ENCODE measurements at regions not wholly inside any gene's neighbourhood (a gene's known extent, or its start where the extent isn't known, plus 50 kb on each side); places are given as distances from the start of the nearest gene placed in this dataset.

DNA sequence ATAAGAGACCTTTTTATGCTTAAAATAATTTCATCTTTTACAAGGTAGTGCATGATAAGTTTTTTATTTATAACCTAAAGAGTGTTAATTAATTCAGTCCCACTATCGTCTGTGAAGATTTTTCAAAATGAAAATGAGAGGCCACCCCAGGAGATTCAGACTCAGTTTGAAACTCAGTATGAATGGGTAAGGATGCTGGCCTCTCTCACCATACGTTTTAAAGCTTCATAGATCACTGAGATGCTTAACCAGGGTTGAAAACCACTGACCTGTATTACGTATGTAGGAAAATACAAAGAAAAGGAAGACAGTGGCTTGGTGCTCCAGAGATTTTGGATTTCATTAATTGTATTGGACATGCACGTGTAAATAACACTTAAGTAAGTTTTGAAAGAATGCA is 278.7 kb downstream of the FSIP2 start:
- ATAC-seq (no peak), DNase-seq (no peak)
- Histone ChIP-seq H3K36me3 (ENCODE audit: low read depth, low read length) (no peaks in the 10 kb centered on the region), H3K9me2 (replicated peaks; ENCODE audit: low read length) (no peaks in the 10 kb centered on the region), H3K79me2 (ENCODE audit: low read length) (no peaks in the 10 kb centered on the region), H3K4me1 (ENCODE audit: insufficient read depth, low read length) (no peaks in the 10 kb centered on the region), H3K27me3 (ENCODE audit: low read length) (no peaks in the 10 kb centered on the region), H3K4me2 (ENCODE audit: low read length) (no peak overlapping the region), H2AFZ (ENCODE audit: low read length) (no peak overlapping the region), H3K4me3 (ENCODE audit: low read length) (no peak overlapping the region), H3F3A (ENCODE audit: low read length, unreplicated experiment) (no peaks in the 10 kb centered on the region), H3K9me3 (ENCODE audit: low read length) (no peaks in the 10 kb centered on the region), H3K9ac (ENCODE audit: low read length) (no peak overlapping the region), H4K20me1 (ENCODE audit: low read length) (no peaks in the 10 kb centered on the region), H3K27ac (ENCODE audit: low read length) (no peak overlapping the region)
- intact Hi-C loops (cut with micrococcal nuclease), result no loop called here
- no peak for TF ChIP-seq EZH2 (IDR thresholded peaks at IDR 0.05; ENCODE audit: low read length, unreplicated experiment)
- TF ChIP-seq, protein P1, sequence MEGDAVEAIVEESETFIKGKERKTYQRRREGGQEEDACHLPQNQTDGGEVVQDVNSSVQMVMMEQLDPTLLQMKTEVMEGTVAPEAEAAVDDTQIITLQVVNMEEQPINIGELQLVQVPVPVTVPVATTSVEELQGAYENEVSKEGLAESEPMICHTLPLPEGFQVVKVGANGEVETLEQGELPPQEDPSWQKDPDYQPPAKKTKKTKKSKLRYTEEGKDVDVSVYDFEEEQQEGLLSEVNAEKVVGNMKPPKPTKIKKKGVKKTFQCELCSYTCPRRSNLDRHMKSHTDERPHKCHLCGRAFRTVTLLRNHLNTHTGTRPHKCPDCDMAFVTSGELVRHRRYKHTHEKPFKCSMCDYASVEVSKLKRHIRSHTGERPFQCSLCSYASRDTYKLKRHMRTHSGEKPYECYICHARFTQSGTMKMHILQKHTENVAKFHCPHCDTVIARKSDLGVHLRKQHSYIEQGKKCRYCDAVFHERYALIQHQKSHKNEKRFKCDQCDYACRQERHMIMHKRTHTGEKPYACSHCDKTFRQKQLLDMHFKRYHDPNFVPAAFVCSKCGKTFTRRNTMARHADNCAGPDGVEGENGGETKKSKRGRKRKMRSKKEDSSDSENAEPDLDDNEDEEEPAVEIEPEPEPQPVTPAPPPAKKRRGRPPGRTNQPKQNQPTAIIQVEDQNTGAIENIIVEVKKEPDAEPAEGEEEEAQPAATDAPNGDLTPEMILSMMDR (conservative IDR thresholded peaks at IDR 0.05; ENCODE audit: low read depth, low read length), result no peak
- TF ChIP-seq EZH2phosphoT487 (IDR thresholded peaks at IDR 0.05; ENCODE audit: borderline replicate concordance, low read length), result no peak
- ChIA-PET POLR2A (ENCODE audit: unreplicated experiment) (no interaction called here), CTCF (no interaction called here)
- no TSS peak for BruUV-seq (replicated peaks)

DNA sequence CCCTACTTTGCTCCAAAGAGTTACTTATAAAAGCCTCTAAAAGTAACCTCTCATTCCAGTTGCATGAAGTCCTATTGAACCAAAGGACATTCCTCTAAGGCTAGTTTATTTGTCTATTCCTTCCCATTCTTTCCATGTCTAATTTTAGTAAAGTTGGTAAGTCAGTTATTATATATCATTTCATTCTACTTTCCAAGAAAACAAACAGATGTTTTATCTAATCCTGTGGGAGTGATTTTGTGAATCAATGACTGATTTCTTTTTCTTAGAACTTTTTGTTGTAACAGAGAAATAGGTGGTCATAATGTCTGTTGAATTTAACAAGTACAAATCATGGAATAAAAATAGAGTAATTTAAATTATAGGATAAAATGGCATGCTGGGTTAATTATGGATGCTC is 286.3 kb downstream of the FSIP2 start:
- POLR2A ChIA-PET (ENCODE audit: unreplicated experiment), result no interaction called here
- TF ChIP-seq, protein P1 (conservative IDR thresholded peaks at IDR 0.05; ENCODE audit: low read depth, low read length), result no peak
- TF ChIP-seq EZH2phosphoT487 (IDR thresholded peaks at IDR 0.05; ENCODE audit: borderline replicate concordance, low read length) (no peak), EZH2 (IDR thresholded peaks at IDR 0.05; ENCODE audit: low read length, unreplicated experiment) (no peak)

DNA sequence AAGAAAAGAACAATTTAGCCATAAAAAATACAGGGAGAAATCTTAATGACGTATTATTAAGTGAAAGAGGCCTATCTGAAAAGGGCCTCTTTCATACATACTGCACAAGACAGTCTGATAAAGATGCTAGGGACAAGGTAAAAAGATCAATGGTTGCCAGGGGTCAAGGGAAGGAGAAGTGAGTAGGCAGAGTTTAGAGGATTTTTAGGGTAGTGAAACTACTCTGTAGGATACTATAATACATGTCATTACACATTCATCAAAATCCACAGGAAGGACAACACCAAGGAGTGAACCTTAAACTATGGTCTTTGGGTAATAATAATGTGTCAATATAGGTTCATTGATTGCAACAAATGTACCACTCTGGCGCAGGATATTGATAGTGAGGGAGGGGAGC is 289.3 kb downstream of the FSIP2 start:
- Histone ChIP-seq H4K20me1 (ENCODE audit: low read length) (no peaks in the 10 kb centered on the region), H3K4me1 (ENCODE audit: insufficient read depth, low read length) (no peaks in the 10 kb centered on the region), H3K9ac (ENCODE audit: low read length) (no peak overlapping the region), H3K27me3 (ENCODE audit: low read length) (no peaks in the 10 kb centered on the region), H3K4me2 (ENCODE audit: low read length) (no peak overlapping the region), H3K4me3 (ENCODE audit: low read length) (no peak overlapping the region), H3F3A (ENCODE audit: low read length, unreplicated experiment) (no peaks in the 10 kb centered on the region), H3K79me2 (ENCODE audit: low read length) (no peaks in the 10 kb centered on the region), H3K9me3 (ENCODE audit: low read length) (no peaks in the 10 kb centered on the region), H3K9me2 (replicated peaks; ENCODE audit: low read length) (no peaks in the 10 kb centered on the region), H3K36me3 (ENCODE audit: low read depth, low read length) (no peaks in the 10 kb centered on the region), H2AFZ (ENCODE audit: low read length) (no peak overlapping the region), H3K27ac (ENCODE audit: low read length) (no peak overlapping the region)
- BruUV-seq (replicated peaks), result no TSS peak
- ChIA-PET POLR2A (ENCODE audit: unreplicated experiment) (no interaction called here), CTCF (no interaction called here)
- intact Hi-C loops (cut with micrococcal nuclease), result no loop called here
- TF ChIP-seq EZH2 (IDR thresholded peaks at IDR 0.05; ENCODE audit: low read length, unreplicated experiment) (no peak), EZH2phosphoT487 (IDR thresholded peaks at IDR 0.05; ENCODE audit: borderline replicate concordance, low read length) (no peak)
- TF ChIP-seq, protein P1 (conservative IDR thresholded peaks at IDR 0.05; ENCODE audit: low read depth, low read length), result no peak
- DNase-seq, result no peak
- no peak for ATAC-seq

More for the DNA sequence above, 286.3 kb downstream of the FSIP2 start:
- Histone ChIP-seq H3K9me2 (replicated peaks; ENCODE audit: low read length) (no peaks in the 10 kb centered on the region), H3K27ac (ENCODE audit: low read length) (no peak overlapping the region), H2AFZ (ENCODE audit: low read length) (no peak overlapping the region), H4K20me1 (ENCODE audit: low read length) (no peaks in the 10 kb centered on the region), H3K9me3 (ENCODE audit: low read length) (no peaks in the 10 kb centered on the region), H3K4me1 (ENCODE audit: insufficient read depth, low read length) (no peaks in the 10 kb centered on the region), H3K79me2 (ENCODE audit: low read length) (no peaks in the 10 kb centered on the region), H3K9ac (ENCODE audit: low read length) (no peak overlapping the region), H3F3A (ENCODE audit: low read length, unreplicated experiment) (no peaks in the 10 kb centered on the region), H3K4me2 (ENCODE audit: low read length) (no peak overlapping the region), H3K4me3 (ENCODE audit: low read length) (no peak overlapping the region), H3K27me3 (ENCODE audit: low read length) (no peaks in the 10 kb centered on the region), H3K36me3 (ENCODE audit: low read depth, low read length) (no peaks in the 10 kb centered on the region)
- BruUV-seq (replicated peaks), result no TSS peak
- intact Hi-C loops (cut with micrococcal nuclease), result no loop called here
- ATAC-seq, result no peak
- no peak for DNase-seq
- CTCF ChIA-PET, result no interaction called here

Data from PC-3 (cell line).